H9 (cell line): ENCODE measurements at regions not wholly inside any gene's neighbourhood (a gene's known extent, or its start where the extent isn't known, plus 50 kb on each side); places are given as distances from the start of the nearest gene placed in this dataset.

Experiments used
- DNase-seq: peaks from one replicate; pipeline ENCODE4 v3.0.0-alpha.2; 2017
- H2AFZ ChIP-seq: one replicate; pipeline ENCODE4 v1.6.1; 2013; ENCODE audit warnings: mild to moderate bottlenecking, low read length, control low read depth, moderate library complexity
- H2AK5ac ChIP-seq: 2 replicates; pipeline ENCODE4 v1.6.1; 2013; ENCODE audit warnings: low read length, control low read depth, mixed read lengths; ENCODE audit not compliant: insufficient read length
- H2BK120ac ChIP-seq: one replicate; pipeline ENCODE4 v1.6.1; 2013; ENCODE audit warnings: low read depth, mild to moderate bottlenecking, low read length, control low read depth, inconsistent platforms; ENCODE audit not compliant: poor library complexity, severe bottlenecking
- H2BK12ac ChIP-seq: 2 replicates; pipeline ENCODE4 v1.6.1; 2013; ENCODE audit warnings: low read length, control low read depth, mixed read lengths, low read depth; ENCODE audit not compliant: insufficient read length
- H2BK15ac ChIP-seq: 2 replicates; pipeline ENCODE4 v1.6.1; 2013; ENCODE audit warnings: low read depth, low read length, control low read depth
- H2BK20ac ChIP-seq: one replicate; pipeline ENCODE4 v1.6.1; 2013; ENCODE audit warnings: low read depth, mild to moderate bottlenecking, low read length, control low read depth, inconsistent platforms; ENCODE audit not compliant: poor library complexity, severe bottlenecking
- H2BK5ac ChIP-seq: 2 replicates; pipeline ENCODE4 v1.6.1; 2013; ENCODE audit warnings: low read length, control low read depth, mixed read lengths; ENCODE audit not compliant: insufficient read length
- H3K14ac ChIP-seq: 2 replicates; pipeline ENCODE4 v1.6.1; 2013; ENCODE audit warnings: low read length, control low read depth; ENCODE audit not compliant: insufficient read depth
- H3K18ac ChIP-seq: 2 replicates; pipeline ENCODE4 v1.6.1; 2013; ENCODE audit warnings: low read depth, mild to moderate bottlenecking, mixed read lengths, low read length, control low read depth; ENCODE audit not compliant: insufficient read length
- H3K23ac ChIP-seq: 2 replicates; pipeline ENCODE4 v1.6.1; 2013; ENCODE audit warnings: low read length, control low read depth, mixed read lengths, low read depth; ENCODE audit not compliant: insufficient read length
- H3K23me2 ChIP-seq: 2 replicates; pipeline ENCODE4 v1.6.1; 2013; ENCODE audit warnings: low read depth, mild to moderate bottlenecking, mixed read lengths, low read length, control low read depth; ENCODE audit not compliant: insufficient read length, poor library complexity, severe bottlenecking
- H3K27ac ChIP-seq: 2 replicates; pipeline ENCODE4 v1.5.1; 2013; ENCODE audit warnings: low read length, control low read depth, mixed read lengths, low read depth; ENCODE audit not compliant: insufficient read length
- H3K27me3 ChIP-seq: 2 replicates; pipeline ENCODE4 v1.6.1; 2013; ENCODE audit warnings: low read length, control low read depth, inconsistent platforms; ENCODE audit not compliant: insufficient read depth
- H3K4ac ChIP-seq: 2 replicates; pipeline ENCODE4 v1.6.1; 2013; ENCODE audit warnings: low read depth, mild to moderate bottlenecking, control low read depth, inconsistent platforms, low read length, moderate library complexity
- H3K4me1 ChIP-seq: 2 replicates; pipeline ENCODE4 v1.6.1; 2013; ENCODE audit warnings: low read length, control low read depth, inconsistent platforms; ENCODE audit not compliant: insufficient read depth
- H3K4me2 ChIP-seq: 2 replicates; pipeline ENCODE4 v1.6.1; 2013; ENCODE audit warnings: low read length, control low read depth, mixed read lengths; ENCODE audit not compliant: insufficient read length, insufficient read depth
- H3K56ac ChIP-seq: 2 replicates; pipeline ENCODE4 v1.6.1; 2013; ENCODE audit warnings: low read depth, mild to moderate bottlenecking, mixed read lengths, low read length, control low read depth; ENCODE audit not compliant: insufficient read length
- H3K79me1 ChIP-seq: 2 replicates; pipeline ENCODE4 v1.6.1; 2013; ENCODE audit warnings: low read depth, mild to moderate bottlenecking, moderate library complexity, low read length, control low read depth, inconsistent platforms; ENCODE audit not compliant: insufficient read depth, poor library complexity, severe bottlenecking
- H3K79me2 ChIP-seq: 2 replicates; pipeline ENCODE4 v1.6.1; 2013; ENCODE audit warnings: low read length, control low read depth, inconsistent platforms; ENCODE audit not compliant: insufficient read depth
- H3K9ac ChIP-seq: 2 replicates; pipeline ENCODE4 v1.6.1; 2013; ENCODE audit warnings: low read length, control low read depth, mixed read lengths; ENCODE audit not compliant: insufficient read length; ENCODE audit errors: extremely low read depth
- H3K9me3 ChIP-seq: one replicate; pipeline ENCODE4 v1.6.1; 2013; ENCODE audit warnings: low read depth, low read length, inconsistent platforms; ENCODE audit not compliant: control insufficient read depth
- H3T11ph ChIP-seq: one replicate; pipeline ENCODE4 v1.6.1; 2013; ENCODE audit warnings: mild to moderate bottlenecking, low read length, control low read depth, inconsistent platforms
- H4K20me1 ChIP-seq: one replicate; pipeline ENCODE4 v1.6.1; 2013; ENCODE audit not compliant: control insufficient read depth, insufficient read length, insufficient read depth
- H4K5ac ChIP-seq: 2 replicates; pipeline ENCODE4 v1.6.1; 2013; ENCODE audit warnings: low read depth, mild to moderate bottlenecking, mixed read lengths, low read length, control low read depth; ENCODE audit not compliant: insufficient read length
- H4K8ac ChIP-seq: replicated peaks from 2 replicates; pipeline ENCODE4 v1.6.1; 2013; ENCODE audit warnings: low read length, control low read depth, mixed read lengths, low read depth; ENCODE audit not compliant: insufficient read length
- H4K91ac ChIP-seq: 2 replicates; pipeline ENCODE4 v1.6.1; 2013; ENCODE audit warnings: low read depth, mild to moderate bottlenecking, moderate library complexity, mixed read lengths, low read length, control low read depth; ENCODE audit not compliant: insufficient read length
- H3K27ac Mint-ChIP-seq, 3 experiments: 2 replicates in 2 of 3; 3 replicates in 1 of 3; pipeline ENCODE4 v1.8.0; 2020 to 2021; ENCODE audit warnings: mixed read lengths in 3 of 3, mild to moderate bottlenecking in 1 of 3, moderate library complexity in 1 of 3
- H3K27me3 Mint-ChIP-seq: 2 replicates; pipeline ENCODE4 v1.8.0; 2021; ENCODE audit warnings: low read depth, mild to moderate bottlenecking, moderate library complexity, mixed read lengths
- H3K36me3 Mint-ChIP-seq, 3 experiments: 2 replicates in 2 of 3; 3 replicates in 1 of 3; pipeline ENCODE4 v1.8.0; 2020 to 2021; ENCODE audit warnings: low read depth in 3 of 3, mixed read lengths in 3 of 3; ENCODE audit not compliant: insufficient read depth in 1 of 3
- H3K4me1 Mint-ChIP-seq, 2 experiments: 2 replicates each; pipeline ENCODE4 v1.8.0; 2020; ENCODE audit warnings: mixed read lengths in 2 of 2
- H3K4me3 Mint-ChIP-seq, 2 experiments: 2 replicates in 1 of 2; 3 replicates in 1 of 2; pipeline ENCODE4 v1.8.0; 2020 to 2021; ENCODE audit warnings: mild to moderate bottlenecking in 2 of 2, mixed read lengths in 2 of 2, moderate library complexity in 1 of 2
- H3K9me3 Mint-ChIP-seq, 2 experiments: 2 replicates in 1 of 2; 3 replicates in 1 of 2; pipeline ENCODE4 v1.8.0; 2020; ENCODE audit warnings: mild to moderate bottlenecking in 2 of 2, mixed read lengths in 2 of 2, moderate library complexity in 1 of 2
- CTCF ChIP-seq: fragments of 200-600 bp; sonication (generic); conservative IDR thresholded peaks from 3 replicates; pipeline ENCODE4 v1.8.0; 2021; ENCODE audit warnings: antibody characterized with exemption, mild to moderate bottlenecking
- WGBS: extraction: QIAGEN DNeasy Blood & Tissue Kit; methylation state at CpG from one replicate; pipeline ENCODE4 v1.1.7; 2013; ENCODE audit warnings: missing lambda C conversion rate, low lambda C conversion rate, mixed read lengths; ENCODE audit not compliant: insufficient read length; ENCODE audit errors: extremely low coverage; 5-methylcytosine and 5-hydroxymethylcytosine counted together

- Mint-ChIP-seq H3K9me3 (no peaks in the 10 kb centered on the region; a peak in 1 of 5 replicates), H3K36me3 (no peaks in the 10 kb centered on the region), H3K27ac (no peak overlapping the region; a peak in 2 of 7 replicates), H3K4me1 (peaks cover 19 to 41% of the 10 kb centered on the region in 2 experiments), H3K27me3 (peaks cover 3% of the 10 kb centered on the region), H3K4me3 (no peak overlapping the region)
- Histone ChIP-seq H3K23me2 (no peaks in the 10 kb centered on the region), H3K27me3 (no peaks in the 10 kb centered on the region), H3K18ac (no peak overlapping the region), H4K5ac (no peak overlapping the region), H3K79me1 (no peaks in the 10 kb centered on the region), H2AK5ac (no peak overlapping the region), H3K27ac (no peak overlapping the region), H3K14ac (no peak overlapping the region), H2AFZ (no peak overlapping the region), H2BK20ac (no peak overlapping the region), H3K4me1 (no peaks in the 10 kb centered on the region; the same call in 1 of the 2 replicates), H4K8ac (no peak overlapping the region), H4K20me1 (no peaks in the 10 kb centered on the region), H3K79me2 (no peaks in the 10 kb centered on the region), H3K9me3 (no peaks in the 10 kb centered on the region), H3T11ph (no peak overlapping the region), H2BK12ac (no peak overlapping the region), H3K56ac (no peak overlapping the region), H3K4ac (no peak overlapping the region), H2BK15ac (no peak overlapping the region), H3K23ac (no peak overlapping the region), H2BK5ac (no peak overlapping the region), H3K4me2 (no peak overlapping the region), H2BK120ac (no peak overlapping the region), H3K9ac (no peak overlapping the region), H4K91ac (no peak overlapping the region)
- no peak for DNase-seq
- WGBS: no CpG with 5 or more reads among the region's 4 CpGs
- TF ChIP-seq CTCF: no peak
These were observed 177.8 kb downstream of the PTPRU start for GRCh38 chr1:29414086-29414485.
